HG03025 (cell line): ENCODE measurements at regions not wholly inside any gene's neighbourhood (a gene's known extent, or its start where the extent isn't known, plus 50 kb on each side); places are given as distances from the start of the nearest gene placed in this dataset.

ENCODE experiments used
- ATAC-seq: cut with Tn5 transposase; IDR thresholded peaks from one replicate; pipeline ENCODE4 v1.9.1; 2021; ENCODE audit warnings: mild to moderate bottlenecking, moderate library complexity; ENCODE audit not compliant: unreplicated experiment, low FRiP score

- no peak for ATAC-seq
These were observed 186.0 kb upstream of the MGMT start for GRCh38 chr10:129280908-129281586.

DNA sequence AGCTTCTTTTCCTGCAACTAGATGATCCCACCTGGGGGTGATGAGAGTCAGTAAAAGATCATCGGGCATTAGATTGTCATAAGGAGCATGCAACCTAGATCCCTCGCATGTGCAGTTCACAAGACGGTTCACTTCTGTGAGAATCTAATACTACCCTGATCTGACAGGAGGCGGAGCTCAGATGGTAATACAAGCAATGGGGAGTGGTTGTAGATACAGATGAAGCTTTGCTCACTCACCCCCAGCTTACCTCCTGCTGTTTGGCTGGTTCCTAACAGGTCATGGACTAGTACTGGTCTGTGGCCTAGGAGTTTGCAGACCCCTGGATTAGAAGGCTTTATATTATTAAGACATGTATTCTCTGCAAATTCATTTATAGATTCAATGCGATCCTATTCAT, 181.6 kb upstream of the MGMT start:
- no peak for ATAC-seq

DNA sequence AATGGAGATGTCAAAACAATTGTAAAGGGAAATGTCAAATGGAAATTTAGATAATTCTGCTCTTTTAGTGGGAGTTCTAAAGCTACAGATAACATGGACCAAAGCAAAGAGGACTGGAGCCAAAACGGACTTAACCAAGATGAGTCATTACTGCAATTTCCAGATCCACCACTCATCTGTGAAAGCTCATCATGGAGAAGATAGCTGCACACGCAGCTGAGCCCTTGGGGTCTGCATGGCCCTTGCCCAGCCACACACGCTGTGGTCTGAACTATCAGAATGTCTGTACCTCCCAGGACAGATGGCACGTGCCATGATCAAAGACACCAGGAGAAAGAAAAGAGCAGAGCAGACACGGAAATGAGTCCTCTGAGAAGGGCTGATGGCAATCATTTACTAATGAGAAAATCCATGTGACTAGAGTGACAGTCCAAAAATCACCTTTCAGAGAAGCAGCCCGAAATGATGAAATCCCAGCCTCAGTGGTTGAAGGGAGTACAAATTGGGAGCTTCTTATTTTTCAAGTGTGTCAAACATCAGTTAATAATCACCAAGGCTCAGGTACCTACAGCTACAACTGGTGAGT, 177.9 kb upstream of the MGMT start:
- ATAC-seq: no peak

DNA sequence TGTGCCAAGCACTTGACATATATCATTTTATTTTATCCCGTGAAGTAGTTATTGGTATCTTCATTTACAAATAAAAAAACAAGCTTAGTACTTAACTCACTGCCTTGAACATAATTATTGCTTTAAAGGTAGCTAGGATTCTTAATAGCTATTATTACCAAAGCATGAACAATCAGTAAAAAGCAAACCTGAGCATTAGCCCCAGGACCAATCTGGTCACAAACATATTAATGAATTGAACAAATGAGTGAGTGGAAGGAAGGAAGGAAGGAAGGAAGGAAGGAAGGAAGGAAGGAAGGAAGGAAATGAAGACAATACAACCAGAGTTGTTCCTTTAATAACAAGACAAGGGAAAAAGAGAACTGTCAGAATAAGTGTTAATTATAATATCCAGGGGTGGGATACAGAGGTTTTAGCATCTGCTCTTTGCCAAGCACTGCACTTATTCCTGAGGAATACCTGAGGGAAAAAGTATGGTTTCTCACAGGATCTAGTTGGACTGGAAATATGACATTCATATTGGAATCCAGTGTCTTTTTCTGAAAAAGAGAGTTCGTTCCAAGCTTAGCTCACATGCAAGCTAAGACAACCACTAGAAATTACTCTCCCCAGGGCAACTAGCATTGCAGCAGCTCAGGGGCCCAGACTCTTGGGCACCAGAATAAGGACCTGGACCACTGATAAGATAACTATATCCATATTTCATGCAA, 172.9 kb upstream of the MGMT start:
- no peak for ATAC-seq

- no peak for ATAC-seq
These were observed 172.1 kb upstream of the MGMT start for GRCh38 chr10:129294944-129295343.

- ATAC-seq: no peak
These were observed 162.0 kb upstream of the MGMT start for GRCh38 chr10:129305046-129305445.

GRCh38 chr10:129307141-129307540, 159.9 kb upstream of the MGMT start:
- no peak for ATAC-seq

- ATAC-seq: no peak
These were observed 158.0 kb upstream of the MGMT start for GRCh38 chr10:129308953-129309564.

DNA sequence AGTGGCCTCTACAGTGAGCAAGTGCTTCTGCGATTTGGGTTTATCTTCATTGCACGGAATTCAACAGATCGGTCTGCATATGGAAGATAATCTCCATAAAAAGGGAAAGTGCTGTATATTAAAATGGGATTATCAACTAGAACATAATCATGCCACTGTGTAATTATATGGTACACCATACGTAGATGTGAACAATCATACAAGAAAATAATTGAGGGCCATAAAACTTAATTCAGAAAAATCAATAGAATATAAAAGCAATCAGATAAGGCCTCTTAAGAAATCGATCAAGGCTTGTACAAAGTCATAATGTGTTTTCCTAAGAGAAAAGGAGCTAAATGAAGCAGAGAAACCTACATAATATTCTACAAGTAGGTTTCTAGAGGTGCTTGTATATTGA, 157.5 kb upstream of the MGMT start:
- no peak for ATAC-seq

GRCh38 chr10:129310881-129311280, 156.2 kb upstream of the MGMT start:
- no peak for ATAC-seq

DNA sequence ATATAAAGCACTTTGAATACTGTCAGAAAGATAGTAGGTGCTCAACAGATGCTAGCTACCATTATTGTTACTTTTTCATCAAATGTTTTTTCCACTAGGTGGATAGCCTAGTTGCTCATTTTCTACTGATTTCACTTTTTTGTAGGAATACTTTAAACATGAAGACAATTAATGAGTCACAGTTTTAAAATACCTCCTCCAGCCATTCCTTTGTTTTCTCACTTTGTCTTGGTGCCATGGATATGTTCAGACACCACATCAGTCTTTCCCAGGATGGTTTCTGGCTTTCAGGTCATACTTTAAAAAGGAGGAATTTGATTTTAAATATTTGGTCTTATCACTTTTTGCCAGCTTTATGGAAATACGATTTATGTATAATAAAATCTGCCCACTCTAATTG, 147.1 kb upstream of the MGMT start:
- no peak for ATAC-seq

DNA sequence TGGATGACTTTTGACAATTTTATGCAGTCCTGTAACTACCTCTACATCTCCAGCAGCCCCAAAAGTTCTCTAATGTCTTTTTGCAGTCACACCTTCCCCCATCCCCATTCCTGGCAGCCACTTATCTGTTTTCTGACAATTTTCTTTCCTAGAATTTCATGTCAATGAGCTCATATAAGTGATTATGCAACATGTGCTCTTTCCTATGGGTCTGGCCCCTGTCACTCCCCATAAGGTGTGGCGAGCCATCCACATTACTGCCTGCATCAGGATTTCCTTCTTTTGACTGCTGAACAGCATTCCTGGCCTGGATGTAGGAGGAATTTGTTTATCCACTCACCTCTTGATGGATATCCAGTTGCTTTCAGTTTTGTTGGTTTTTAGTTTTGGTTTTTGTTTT, 146.7 kb upstream of the MGMT start:
- no peak for ATAC-seq

DNA sequence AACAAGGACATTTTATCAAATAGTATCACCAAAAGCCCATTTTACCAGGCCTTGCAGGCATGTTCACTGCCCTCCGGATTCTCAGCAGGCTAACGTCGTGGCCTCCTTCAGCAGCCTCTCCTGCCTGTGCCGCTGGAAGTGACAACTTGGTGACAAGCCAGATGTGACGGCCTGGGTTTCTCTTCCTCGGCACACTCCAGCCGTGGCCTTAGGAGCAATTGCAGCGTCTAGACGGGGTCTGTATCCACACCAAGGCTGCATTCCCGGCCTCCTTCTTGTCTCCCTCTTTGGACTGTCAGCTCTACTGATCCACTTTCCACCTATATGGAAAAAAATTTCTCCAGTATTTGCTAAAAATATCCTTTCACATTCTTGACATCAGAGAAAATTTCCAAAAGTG, 145.3 kb upstream of the MGMT start:
- no peak for ATAC-seq

DNA sequence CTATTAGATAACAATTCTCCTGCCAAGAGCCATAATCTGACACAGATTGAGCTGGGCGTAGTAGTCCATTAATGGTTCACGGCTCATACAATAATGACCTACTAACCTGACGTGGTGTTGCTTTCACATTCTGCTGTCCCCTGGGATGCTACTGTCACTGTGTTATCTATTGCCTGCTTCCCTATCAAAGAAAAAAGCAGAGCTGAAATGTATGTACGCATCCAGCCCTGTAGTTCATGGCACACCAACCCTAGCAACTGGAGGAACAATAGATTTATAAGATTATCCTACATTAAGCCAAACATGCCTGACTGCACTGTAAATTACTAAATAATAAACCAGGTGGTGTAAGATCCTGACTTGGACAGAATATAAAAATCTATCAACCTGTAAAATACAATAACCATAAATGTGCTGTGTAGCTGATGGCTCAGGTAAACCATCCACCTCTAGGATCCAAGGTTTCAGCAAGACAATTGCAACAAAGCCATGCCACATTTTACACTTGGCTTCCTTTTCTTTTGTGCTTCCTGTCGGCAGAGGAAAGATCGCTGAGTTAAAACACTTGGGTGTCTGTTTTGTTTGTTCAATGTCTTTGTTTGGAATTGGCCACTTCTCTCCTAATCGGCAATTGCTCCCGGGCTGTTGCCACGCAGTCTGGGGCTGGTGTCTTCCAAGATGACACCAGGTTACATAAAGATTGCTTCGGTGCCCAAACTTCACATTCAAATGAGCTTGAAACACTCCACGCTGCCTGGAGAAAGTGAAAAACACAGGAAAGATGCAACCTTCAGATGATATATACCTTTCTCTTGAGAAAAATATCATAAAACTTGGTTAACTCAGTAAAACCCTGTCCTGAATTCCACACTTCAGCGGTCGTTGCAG, 143.9 kb upstream of the MGMT start:
- no peak for ATAC-seq

GRCh38 chr10:129323879-129324278, 143.2 kb upstream of the MGMT start:
- ATAC-seq: no peak

DNA sequence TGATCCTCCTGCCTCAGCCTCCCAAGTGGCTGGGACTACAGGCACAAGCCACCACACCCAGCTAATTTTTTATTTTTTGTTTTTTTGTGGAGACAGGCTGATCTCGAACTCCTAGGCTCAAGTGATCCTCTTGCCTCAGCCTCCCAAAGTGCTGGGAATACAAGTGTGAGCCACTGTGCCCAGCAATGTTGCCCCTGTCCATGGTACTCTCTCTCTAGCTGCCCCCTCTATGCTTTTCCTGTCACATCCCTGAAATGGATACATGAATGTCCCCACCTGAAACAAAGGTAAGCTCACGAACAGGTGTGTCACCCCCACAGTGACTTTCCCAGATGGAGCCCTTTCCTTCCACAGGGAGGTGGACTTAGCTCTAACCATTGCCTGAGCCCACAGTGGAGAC, 141.1 kb upstream of the MGMT start:
- ATAC-seq: no peak

GRCh38 chr10:129328546-129328945, 138.5 kb upstream of the MGMT start:
- no peak for ATAC-seq

GRCh38 chr10:129329385-129330055, 137.5 kb upstream of the MGMT start:
- ATAC-seq: no peak

DNA sequence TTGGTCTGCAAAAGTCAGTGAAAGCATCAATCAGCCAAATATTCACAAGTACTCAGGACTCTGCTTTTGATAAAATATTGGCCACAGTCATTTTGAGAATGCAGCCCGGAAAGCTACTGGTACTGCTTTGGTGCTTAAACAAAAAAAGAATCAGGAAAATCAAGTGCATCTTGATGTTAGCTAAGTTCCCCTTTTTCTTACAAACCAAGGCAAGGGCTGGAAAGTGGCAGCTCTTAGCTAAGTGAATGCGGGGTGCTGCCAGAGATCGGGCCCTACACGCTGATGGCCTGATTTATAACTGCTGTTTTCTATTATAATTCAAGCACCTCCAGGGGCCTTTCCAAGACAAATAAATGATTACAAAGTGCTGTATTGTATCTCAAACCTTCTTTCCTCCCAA, 136.8 kb upstream of the MGMT start:
- no peak for ATAC-seq

DNA sequence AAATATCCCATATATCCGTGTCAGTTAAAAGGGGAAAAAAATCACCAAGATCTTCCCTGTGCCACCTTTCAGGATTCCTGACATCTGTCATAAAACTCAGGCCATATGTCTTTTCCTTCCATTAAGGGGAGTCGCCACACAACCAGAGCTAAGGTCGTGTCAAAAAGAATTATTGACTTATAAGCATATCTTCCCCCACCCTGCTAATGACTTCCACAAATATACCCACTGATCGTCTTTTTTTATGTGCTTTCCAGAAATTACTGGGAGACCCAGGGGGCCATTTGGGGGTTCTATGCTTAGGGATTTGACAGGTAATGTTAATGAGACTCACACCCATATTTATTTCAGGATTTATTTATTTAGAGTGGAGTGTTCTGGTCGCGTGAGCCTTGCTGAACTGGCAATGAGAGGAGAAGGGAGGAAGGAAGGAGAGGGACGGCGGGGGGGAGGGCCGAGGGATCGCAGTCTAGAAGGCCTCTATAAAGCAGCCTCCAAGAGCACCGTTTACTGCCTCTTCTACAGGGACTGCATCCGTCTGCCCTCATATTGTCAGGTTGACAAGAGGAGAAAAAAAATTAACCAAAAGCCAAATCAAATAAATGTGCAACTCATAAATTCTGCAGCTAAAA, 135.7 kb upstream of the MGMT start:
- no peak for ATAC-seq
